Liver (tissue), 8 donors: ENCODE measurements at regions not wholly inside any gene's neighbourhood (a gene's known extent, or its start where the extent isn't known, plus 50 kb on each side); places are given as distances from the start of the nearest gene placed in this dataset.

ENCODE experiments used
- DNase-seq: peaks from one replicate; pipeline ENCODE4 v3.0.0-alpha.2; 2017; ENCODE audit warnings: low spot score
- H3K27ac ChIP-seq, 2 donors: one replicate each; pipeline ENCODE4 v1.7.0; 2013; ENCODE audit warnings: inconsistent platforms in 2 of 2, low read length in 2 of 2, control low read depth in 1 of 2, low read depth in 1 of 2, mild to moderate bottlenecking in 1 of 2
- H3K27me3 ChIP-seq, 4 donors: one replicate each; pipeline versions ENCODE4 v1.6.1 to v1.7.0; 2013; ENCODE audit warnings: low read length in 3 of 4, inconsistent platforms in 1 of 4, mild to moderate bottlenecking in 1 of 4, moderate library complexity in 1 of 4; ENCODE audit not compliant: control insufficient read depth in 4 of 4, insufficient read depth in 4 of 4
- H3K36me3 ChIP-seq, 4 donors: one replicate each; pipeline versions ENCODE4 v1.6.1 to v1.7.0; 2013; ENCODE audit warnings: low read length in 3 of 4, mild to moderate bottlenecking in 3 of 4, low read depth in 1 of 4, moderate library complexity in 1 of 4; ENCODE audit not compliant: control insufficient read depth in 4 of 4, insufficient read depth in 3 of 4
- H3K4me1 ChIP-seq, 4 donors: one replicate each; pipeline versions ENCODE4 v1.6.1 to v1.7.0; 2013; ENCODE audit warnings: low read length in 3 of 4, mild to moderate bottlenecking in 3 of 4, moderate library complexity in 1 of 4; ENCODE audit not compliant: control insufficient read depth in 4 of 4, insufficient read depth in 4 of 4
- H3K4me3 ChIP-seq, 3 donors: one replicate each; pipeline versions ENCODE4 v1.6.1 to v1.7.0; 2013; ENCODE audit warnings: low read length in 3 of 3, control low read depth in 1 of 3, low read depth in 1 of 3, mild to moderate bottlenecking in 1 of 3
- H3K9ac ChIP-seq, 2 donors: one replicate each; pipeline ENCODE4 v1.7.0; 2013; ENCODE audit warnings: low read length in 2 of 2, mild to moderate bottlenecking in 2 of 2, moderate library complexity in 2 of 2, control low read depth in 1 of 2, low read depth in 1 of 2
- H3K9me3 ChIP-seq, 4 donors: one replicate each; pipeline versions ENCODE4 v1.6.1 to v1.7.0; 2013; ENCODE audit warnings: low read length in 3 of 4; ENCODE audit not compliant: control insufficient read depth in 4 of 4
- CTCF ChIP-seq: fragments of 150-350 bp; IDR thresholded peaks from 2 replicates; pipeline ENCODE4 v1.5.1; 2017; ENCODE audit warnings: improper control_type of control experiment, low read depth, low read length; ENCODE audit not compliant: missing input control
- EGR1 ChIP-seq, 2 donors: IDR thresholded peaks; 2 replicates each; pipeline ENCODE4 v1.6.1; 2016 to 2018; ENCODE audit warnings: antibody characterized with exemption in 2 of 2, low read depth in 2 of 2
- FOXA1 ChIP-seq: IDR thresholded peaks from 2 replicates; pipeline ENCODE4 v1.6.1; 2016; ENCODE audit warnings: antibody characterized with exemption
- FOXA2 ChIP-seq: IDR thresholded peaks from 2 replicates; pipeline ENCODE4 v1.6.1; 2016; ENCODE audit warnings: antibody characterized with exemption
- HNF4G ChIP-seq: IDR thresholded peaks from 2 replicates; pipeline ENCODE4 v1.6.1; 2016; ENCODE audit warnings: antibody characterized with exemption
- JUND ChIP-seq, 2 donors: IDR thresholded peaks; 2 replicates each; pipeline ENCODE4 v1.6.1; 2016; ENCODE audit warnings: antibody characterized with exemption in 2 of 2
- NR2F2 ChIP-seq: IDR thresholded peaks from 2 replicates; pipeline ENCODE4 v1.6.1; 2016; ENCODE audit warnings: antibody characterized with exemption
- RAD21 ChIP-seq, 2 donors: IDR thresholded peaks; 2 replicates each; pipeline ENCODE4 v1.6.1; 2016; ENCODE audit warnings: antibody characterized with exemption in 2 of 2, mild to moderate bottlenecking in 2 of 2
- TAF1 ChIP-seq: conservative IDR thresholded peaks from 2 replicates; pipeline ENCODE4 v1.6.1; 2016; ENCODE audit warnings: antibody characterized with exemption, mild to moderate bottlenecking
- WGBS: extraction: QIAGEN DNeasy Blood & Tissue Kit; methylation state at CpG from one replicate; pipeline ENCODE4 v1.1.7; 2013; 5-methylcytosine and 5-hydroxymethylcytosine counted together
- TF ChIP-seq, protein P1 (sequence below): IDR thresholded peaks from 2 replicates; pipeline ENCODE4 v1.6.1; 2016; ENCODE audit warnings: antibody characterized with exemption
- donor health status: healthy.
- donor health status: healthy.
- donor health status: healthy.
- donor health status: healthy.
- donor health status: healthy.

DNA sequence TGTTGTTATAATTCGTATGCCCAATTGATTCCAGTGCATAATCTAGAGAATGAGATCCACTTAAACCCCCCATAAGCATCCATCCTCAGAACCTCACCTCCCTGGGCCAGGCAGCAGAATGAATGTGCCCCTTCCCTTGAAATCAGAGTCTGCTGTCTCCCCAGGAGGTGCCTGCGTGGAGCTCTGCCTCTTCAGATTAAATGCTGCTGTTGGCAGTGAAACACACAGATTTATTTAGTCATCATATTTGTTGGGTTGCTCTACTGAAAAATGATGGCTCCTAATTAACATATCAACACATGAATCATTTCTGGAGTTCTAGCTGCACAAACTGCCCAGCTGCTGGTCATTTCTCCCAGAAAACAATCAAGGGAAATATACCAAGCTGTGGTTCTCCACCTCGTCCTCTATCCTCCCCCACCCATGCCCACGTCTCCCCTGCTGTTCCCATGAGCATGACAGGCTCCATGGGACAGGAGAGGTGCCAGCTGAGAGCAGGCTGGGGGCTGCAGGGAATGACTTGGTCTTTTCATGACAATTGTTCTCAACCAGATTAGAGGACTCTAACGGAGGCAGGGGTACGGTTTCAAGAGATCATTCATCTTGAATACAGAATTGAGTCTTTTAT lies 633.1 kb downstream of the CDH26 start:
- Histone ChIP-seq H3K4me1 (no peaks in the 10 kb centered on the region), H3K36me3 (no peaks in the 10 kb centered on the region), H3K27ac (no peak overlapping the region), H3K27me3 (no peaks in the 10 kb centered on the region), H3K4me3 (no peak overlapping the region), H3K9ac (no peak overlapping the region), H3K9me3 (no peaks in the 10 kb centered on the region)
- WGBS, result 58% methylated on average over 6 of the region's 6 CpGs
- TF ChIP-seq CTCF, result no peak
- no peak for TF ChIP-seq RAD21 (IDR thresholded peaks at IDR 0.05)
- TF ChIP-seq TAF1, result no peak
- no peak for DNase-seq

DNA sequence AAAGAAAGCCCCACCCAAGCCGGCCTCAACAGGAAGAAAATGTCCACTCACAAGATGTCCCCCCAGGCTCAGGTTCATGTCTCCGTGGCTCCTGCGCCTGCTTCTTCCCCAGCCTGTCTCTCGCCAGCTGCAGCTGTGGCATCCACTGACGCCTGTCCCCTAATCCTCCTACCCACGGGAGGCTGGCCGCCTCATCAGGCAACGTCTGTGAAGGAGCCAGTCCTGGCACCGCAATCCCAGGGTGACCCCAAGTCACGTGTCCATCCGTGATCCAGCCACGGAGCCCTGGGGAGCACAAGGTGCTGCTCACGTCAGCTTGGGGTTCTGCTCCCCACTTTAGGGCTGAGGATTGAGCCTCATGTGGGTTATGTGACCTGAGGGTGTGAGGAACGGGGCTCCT lies 640.3 kb downstream of the CDH26 start:
- Histone ChIP-seq H3K9ac (no peak overlapping the region), H3K27ac (no peak overlapping the region), H3K27me3 (peaks cover 0 to 7% (median 0%) of the 10 kb centered on the region in 4 donors), H3K9me3 (no peaks in the 10 kb centered on the region), H3K36me3 (no peaks in the 10 kb centered on the region), H3K4me3 (no peak overlapping the region), H3K4me1 (no peaks in the 10 kb centered on the region)
- DNase-seq, result no peak
- 84% methylated on average over 14 of the region's 14 CpGs for WGBS
- TF ChIP-seq TAF1 (no peak), CTCF (no peak), EGR1 (IDR thresholded peaks at IDR 0.05; ENCODE audit: low read depth in 2 of 2) (no peak), FOXA1 (no peak), FOXA2 (no peak), JUND (IDR thresholded peaks at IDR 0.05) (no peak), NR2F2 (no peak)
- TF ChIP-seq, protein P1, sequence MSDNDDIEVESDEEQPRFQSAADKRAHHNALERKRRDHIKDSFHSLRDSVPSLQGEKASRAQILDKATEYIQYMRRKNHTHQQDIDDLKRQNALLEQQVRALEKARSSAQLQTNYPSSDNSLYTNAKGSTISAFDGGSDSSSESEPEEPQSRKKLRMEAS, result no peak

- Histone ChIP-seq H3K27me3 (peaks cover 0 to 7% (median 0%) of the 10 kb centered on the region in 4 donors), H3K4me1 (no peaks in the 10 kb centered on the region), H3K27ac (no peak overlapping the region), H3K4me3 (no peak overlapping the region), H3K36me3 (no peaks in the 10 kb centered on the region), H3K9me3 (no peaks in the 10 kb centered on the region), H3K9ac (no peak overlapping the region)
- DNase-seq, result no peak
- WGBS, result 88% methylated on average over 16 of the region's 16 CpGs
- TF ChIP-seq HNF4G, result no peak
These were observed 641.2 kb downstream of the CDH26 start for GRCh38 chr20:60599381-60599780.
